Right ventricle myocardium superior (tissue), 1 donor: ENCODE measurements at regions not wholly inside any gene's neighbourhood (a gene's known extent, or its start where the extent isn't known, plus 50 kb on each side); places are given as distances from the start of the nearest gene placed in this dataset.

Experiments
- ATAC-seq: fragments of 200-7000 bp; cut with Tn5 transposase; one replicate; pipeline ENCODE4 v1.9.1; 2020; ENCODE audit warnings: mild to moderate bottlenecking; ENCODE audit not compliant: poor library complexity
- DNase-seq: peaks from one replicate; pipeline ENCODE4 v3.0.0-alpha.2; 2020
- intact Hi-C: fragments of 100-400 bp; cut with DNase I; formaldehyde crosslinking; loops from one replicate; pipeline ENCODE4 v1.11.2; 2022
- donor health status: DM: no; HTN: yes; CAD: no; lungs with severe emphysema.

GRCh38 chr1:209400351-209401220 is 182.9 kb upstream of the CAMK1G start:
- intact Hi-C loops = no loop called here
- no peak for DNase-seq
- no peak for ATAC-seq

- intact Hi-C loops = no loop called here
These were observed 180.8 kb upstream of the CAMK1G start for GRCh38 chr1:209402697-209403096.

GRCh38 chr1:209403921-209404320 is 179.6 kb upstream of the CAMK1G start:
- intact Hi-C loops = no loop called here
- ATAC-seq (no peak), DNase-seq (no peak)

More at GRCh38 chr1:209402697-209403096, 180.8 kb upstream of the CAMK1G start:
- DNase-seq (no peak), ATAC-seq (no peak)

DNA sequence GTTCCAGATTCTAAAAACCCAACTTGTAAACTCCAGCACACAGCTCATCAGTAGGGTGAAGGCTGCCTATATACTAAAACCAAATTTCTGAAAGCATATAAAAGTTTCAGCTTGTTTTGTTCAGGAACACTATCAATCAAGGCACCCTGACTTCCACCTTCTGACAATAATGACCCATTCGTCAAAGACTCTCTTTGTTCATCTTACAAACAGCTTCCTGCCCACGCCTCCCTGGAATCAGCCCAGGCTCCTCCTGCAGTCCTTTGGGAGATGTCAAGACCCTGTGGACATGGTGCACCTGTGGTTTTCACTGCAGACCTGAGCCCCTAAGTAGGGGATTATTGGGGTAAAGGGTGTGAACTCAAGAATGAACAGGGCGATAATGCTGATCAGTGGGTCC is 178.9 kb upstream of the CAMK1G start:
- ATAC-seq (no peak), DNase-seq (no peak)
- intact Hi-C loops = no loop called here

- ATAC-seq = no peak
- DNase-seq = no peak
- intact Hi-C loops = no loop called here
These were observed 178.2 kb upstream of the CAMK1G start for GRCh38 chr1:209405183-209405814.

GRCh38 chr1:209406168-209406567 is 177.3 kb upstream of the CAMK1G start:
- intact Hi-C loops = no loop called here
- DNase-seq (no peak), ATAC-seq (no peak)

DNA sequence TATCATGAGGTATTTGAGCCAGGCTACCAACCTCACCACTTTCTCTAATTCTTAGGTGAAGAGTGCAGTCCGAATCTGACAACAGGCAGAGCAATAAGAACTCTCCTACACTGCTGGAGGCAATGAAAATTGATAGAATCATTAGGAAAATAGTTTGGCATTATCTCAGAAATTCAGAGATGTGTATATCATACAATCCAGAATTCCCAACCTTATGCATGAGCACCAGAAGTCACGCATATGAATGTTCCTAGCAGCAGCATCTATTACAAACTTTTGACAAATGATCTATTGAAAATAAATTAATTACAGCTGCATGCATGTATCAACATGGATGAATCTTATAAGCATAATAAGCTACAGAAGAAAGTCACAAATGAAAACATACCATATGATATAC is 176.9 kb upstream of the CAMK1G start:
- no peak for ATAC-seq
- intact Hi-C loops = no loop called here
- DNase-seq = no peak

DNA sequence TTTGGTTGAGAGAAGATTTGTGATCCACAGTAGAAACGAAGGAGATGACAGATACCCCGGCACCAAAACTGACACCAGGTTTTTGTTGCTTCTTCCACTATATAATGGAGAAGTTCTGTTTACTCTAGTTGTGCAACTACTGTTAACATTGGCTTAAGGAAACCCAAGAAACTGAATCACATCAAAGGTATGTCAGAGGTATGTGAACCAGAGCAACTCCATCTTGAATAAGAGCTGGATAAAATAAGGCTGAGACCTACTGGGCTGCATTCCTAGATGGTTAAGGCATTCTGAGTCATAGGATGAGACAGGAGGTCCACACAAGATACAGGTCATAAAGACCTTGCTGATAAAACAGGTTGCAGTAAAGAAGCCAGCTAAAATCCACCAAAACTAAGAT is 173.7 kb upstream of the CAMK1G start:
- ATAC-seq (no peak), DNase-seq (no peak)
- intact Hi-C loops = no loop called here

DNA sequence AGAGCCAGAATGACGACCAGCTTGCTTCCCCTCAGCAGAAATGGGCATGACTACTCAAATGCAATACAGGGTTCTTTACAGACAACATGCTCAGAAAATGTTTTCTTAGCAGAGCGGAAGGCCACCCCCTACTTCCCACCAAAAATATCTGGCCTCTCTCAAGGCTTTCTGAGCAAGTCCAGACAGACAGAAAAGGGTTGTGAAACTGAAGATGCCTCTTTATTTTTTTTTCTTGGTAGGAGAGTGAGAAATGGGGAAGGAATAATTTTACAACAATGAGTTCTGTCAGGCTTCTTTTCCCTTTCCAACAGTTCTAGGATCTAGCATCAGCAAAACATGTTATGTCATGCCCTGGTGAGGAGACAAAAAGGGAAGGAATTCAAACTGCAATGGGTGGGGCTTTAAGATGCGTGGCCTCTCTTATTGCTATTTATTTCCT is 172.0 kb upstream of the CAMK1G start:
- intact Hi-C loops = no loop called here
- ATAC-seq (peak; percentile 86), DNase-seq (no peak)

DNA sequence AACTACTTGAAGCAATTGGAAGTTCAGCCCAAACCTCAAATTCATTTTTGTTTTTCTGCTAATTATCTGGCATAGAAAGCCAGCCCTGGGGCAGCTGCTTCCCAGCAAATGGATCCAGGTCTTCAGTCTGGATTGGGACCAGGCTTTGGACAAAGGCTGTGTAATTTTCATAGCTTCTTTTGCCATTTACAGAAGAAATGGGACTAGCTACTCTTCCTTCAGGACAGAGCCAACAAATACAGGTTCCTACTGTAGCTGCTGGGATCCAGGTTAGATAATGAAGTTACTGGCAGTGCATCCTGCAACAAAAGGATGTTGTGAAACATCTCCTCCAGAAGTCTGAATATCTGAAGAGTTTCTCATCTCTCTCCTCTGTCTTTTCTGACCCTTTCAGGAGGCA is 171.5 kb upstream of the CAMK1G start:
- peak; percentile 31 for ATAC-seq
- no peak for DNase-seq
- intact Hi-C loops = no loop called here

DNA sequence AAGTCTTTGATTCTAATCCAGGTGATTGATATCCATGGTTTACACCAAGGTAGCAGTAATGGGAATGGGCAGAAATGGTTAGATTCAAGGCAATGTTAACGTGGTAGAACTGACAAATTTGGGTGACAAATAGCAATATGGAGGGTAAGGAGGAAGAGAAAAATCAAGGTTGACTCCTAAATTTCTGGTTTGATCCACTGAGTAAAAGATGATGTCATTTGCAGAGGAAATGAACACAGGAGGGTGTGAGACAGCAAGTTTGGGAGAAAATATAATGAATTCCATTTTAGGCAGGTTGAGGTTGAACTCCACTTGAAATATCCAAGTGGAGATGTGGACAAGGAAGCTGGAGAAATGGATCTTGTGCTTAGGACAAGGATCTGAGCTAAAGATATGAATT is 170.9 kb upstream of the CAMK1G start:
- intact Hi-C loops = no loop called here
- DNase-seq (no peak), ATAC-seq (no peak)

DNA sequence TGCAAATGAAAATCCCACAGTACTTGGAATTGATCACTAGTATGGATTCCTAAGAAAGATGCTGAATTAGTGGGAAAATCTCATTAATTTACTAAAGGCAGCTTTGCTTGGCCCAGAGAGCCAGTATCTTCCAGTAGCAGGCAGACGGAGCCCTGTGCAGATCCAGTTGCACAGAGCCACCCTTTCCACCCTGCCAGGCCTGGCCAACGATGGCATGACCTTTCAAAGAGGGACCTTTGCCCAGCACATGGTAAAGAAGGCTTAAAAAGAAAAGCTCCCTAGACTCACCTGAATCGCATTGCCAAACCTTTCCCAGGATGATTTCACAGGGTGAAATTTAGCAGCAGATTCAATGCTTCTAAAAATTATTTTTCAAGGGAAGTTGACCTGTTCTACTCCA is 170.5 kb upstream of the CAMK1G start:
- intact Hi-C loops = no loop called here

DNA sequence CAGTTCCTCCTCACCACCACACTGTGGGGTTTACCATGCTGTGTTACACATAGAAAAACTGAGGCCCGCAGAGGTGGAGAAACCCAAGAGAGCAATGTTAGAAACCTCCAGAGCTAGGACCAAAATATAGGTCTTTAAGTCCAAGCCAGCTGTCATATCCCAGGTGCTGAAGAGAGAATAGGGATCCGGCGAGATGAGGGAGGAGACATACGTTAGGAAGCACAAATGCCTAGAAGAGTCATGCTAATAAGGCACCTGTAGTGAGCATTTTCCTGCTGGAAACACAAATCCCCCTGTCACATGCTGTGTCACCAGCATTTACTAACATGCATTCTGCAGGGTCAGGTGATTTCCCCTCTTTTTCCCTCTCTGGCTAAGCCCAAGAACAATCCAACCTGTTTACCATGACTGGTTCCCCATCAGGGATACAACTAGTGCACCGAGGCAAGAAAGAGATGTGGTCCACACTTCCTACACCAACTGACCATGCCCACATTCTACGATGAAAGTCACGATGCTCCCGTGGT is 168.6 kb upstream of the CAMK1G start:
- DNase-seq = no peak
- intact Hi-C loops = no loop called here
- no peak for ATAC-seq

More for the DNA sequence above, 170.5 kb upstream of the CAMK1G start:
- ATAC-seq = no peak
- DNase-seq = no peak

DNA sequence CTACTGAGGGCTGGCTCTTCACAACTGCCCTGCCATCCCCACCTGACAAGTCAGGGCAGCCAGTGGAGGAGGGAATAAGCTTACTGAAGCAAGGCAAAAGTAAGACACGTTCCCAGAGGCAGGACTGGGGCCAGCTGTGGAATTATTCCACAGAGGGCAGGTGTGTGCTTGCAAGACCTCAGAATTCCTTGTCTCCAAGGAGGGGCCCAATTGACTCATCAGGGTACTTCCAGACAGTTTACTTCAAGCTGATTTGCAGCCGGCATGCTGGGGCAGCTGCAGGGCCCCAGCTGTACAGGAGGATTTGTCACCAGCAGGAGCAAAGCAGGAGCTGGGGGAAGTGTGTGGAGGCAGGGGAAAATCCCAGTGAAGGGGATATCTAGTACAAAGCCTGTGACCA is 167.5 kb upstream of the CAMK1G start:
- DNase-seq (no peak), ATAC-seq (no peak)
- intact Hi-C loops = no loop called here

DNA sequence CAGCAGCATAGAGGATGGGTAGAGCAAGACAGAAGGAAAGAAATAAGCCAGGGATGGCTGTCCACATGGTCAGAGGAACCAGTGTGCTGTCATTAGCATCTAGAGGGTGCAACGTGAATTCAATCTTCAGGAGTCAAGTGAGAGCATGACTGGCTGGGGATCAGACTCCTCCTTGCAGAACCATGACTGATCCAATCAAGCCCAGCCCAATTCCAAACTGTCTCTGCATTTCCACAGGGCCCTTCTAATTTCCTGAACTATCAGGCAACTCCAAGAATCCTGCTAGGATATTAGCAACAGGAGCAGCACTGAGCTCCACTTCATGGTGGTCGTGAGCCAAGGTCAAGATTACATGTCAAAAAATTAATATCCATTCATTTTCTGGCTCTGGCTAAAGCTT is 166.8 kb upstream of the CAMK1G start:
- ATAC-seq (no peak), DNase-seq (no peak)
- intact Hi-C loops = no loop called here

DNA sequence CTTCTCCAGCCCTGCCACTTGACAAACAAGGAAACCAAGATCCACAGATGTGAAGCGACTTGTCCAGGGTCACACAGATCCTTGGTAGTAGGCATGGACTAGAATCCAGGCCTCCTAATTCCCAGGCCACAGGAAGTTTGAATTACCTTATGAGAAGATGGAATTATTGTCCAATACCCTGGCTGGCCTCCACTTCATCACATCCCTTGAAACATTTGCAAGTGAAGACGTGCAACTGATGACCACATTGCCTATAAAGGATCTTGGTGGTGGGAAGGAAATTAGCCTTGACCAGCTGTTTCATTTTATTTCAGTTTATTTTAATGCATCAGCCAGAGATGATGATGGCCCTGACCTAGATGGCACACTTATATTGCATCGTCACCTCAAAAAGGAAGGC is 165.8 kb upstream of the CAMK1G start:
- DNase-seq (no peak), ATAC-seq (no peak)
- intact Hi-C loops = no loop called here

DNA sequence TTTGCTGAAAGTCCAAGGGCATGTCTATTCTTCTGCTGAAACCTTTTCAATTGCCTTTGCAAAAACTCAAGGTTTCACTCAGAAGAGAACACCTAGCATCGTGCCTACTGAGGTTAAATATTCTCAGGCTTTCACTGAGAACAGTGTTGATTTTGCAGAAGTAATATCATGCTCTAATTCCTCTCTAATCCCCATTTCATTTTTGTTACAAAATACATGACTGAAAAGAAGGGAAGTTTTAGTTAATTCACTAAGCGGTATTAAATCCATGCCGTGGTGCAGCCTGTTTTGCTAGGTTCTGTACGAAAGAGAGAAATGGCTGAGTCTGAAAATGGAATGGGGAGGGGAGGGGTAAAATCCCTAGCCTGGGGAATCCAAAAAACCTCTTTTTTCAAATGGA is 163.2 kb upstream of the CAMK1G start:
- DNase-seq (no peak), ATAC-seq (no peak)
- intact Hi-C loops = no loop called here

GRCh38 chr1:209421186-209421585 is 162.3 kb upstream of the CAMK1G start:
- ATAC-seq = no peak
- intact Hi-C loops = no loop called here
- DNase-seq = no peak

- peak; percentile 73 for ATAC-seq
- DNase-seq = no peak
- intact Hi-C loops = no loop called here
These were observed 161.4 kb upstream of the CAMK1G start for GRCh38 chr1:209421978-209422680.

DNA sequence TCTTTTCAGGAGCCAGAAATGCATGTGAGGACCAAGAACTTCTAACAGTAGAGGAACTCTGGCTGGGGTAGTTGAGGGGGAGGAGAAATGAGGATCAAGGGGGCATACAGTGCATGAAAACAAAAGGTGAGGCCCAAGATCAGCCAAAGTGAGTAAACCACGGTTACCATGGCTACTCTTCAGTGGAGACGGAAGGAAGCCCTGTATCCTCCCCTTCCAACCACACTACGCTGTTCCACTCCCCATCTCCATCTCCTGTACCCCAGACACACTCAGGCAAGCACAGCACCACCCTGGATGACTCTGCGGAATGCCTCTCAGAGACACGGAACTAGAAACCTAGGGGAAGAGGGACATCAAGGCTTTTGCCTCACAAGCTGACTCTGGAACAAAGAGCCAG is 157.6 kb upstream of the CAMK1G start:
- DNase-seq = no peak
- ATAC-seq = no peak
- intact Hi-C loops = no loop called here
